ENCODE measurements at regions not wholly inside any gene's neighbourhood (a gene's known extent, or its start where the extent isn't known, plus 50 kb on each side); places are given as distances from the start of the nearest gene placed in this dataset.

DNA sequence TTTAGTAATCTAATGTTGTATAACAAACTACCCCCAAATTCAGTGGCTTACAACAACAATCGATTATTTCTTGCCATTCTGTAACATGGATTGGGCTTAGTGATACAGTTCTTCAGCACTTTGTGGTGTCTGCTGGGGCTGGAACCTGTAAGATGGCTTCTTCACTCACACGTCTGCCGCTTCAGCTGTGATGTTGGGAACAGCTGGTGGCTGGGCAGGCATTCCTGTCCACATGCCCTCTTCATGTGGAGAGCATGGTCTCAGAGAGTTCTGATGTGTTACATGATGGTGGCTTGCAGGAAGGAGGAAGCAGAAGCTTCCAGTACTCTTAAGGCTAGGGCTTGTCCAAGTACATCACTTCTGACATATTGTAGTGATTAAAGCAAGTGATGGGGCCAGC is 276.9 kb downstream of the PTBP2 start:
- FAIRE-seq = no peak

DNA sequence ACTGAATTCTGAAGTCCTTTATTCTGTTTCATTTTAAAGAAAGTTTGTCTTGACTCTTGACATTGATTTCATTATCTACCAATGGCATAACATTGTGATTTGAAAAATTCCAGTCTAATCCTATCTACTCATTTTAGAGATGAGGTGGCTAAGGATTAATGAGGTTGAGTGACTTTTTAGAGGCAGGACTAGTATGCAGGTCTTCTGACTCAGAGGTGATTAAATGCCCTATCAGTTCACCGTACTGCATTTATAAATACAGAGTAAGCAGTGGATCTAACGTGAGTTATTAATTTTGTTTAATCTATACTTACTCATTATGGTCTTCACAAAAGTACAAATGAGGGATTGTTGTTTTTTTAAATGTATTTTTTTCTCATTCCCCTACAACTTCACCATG is 277.6 kb downstream of the PTBP2 start:
- FAIRE-seq = no peak

DNA sequence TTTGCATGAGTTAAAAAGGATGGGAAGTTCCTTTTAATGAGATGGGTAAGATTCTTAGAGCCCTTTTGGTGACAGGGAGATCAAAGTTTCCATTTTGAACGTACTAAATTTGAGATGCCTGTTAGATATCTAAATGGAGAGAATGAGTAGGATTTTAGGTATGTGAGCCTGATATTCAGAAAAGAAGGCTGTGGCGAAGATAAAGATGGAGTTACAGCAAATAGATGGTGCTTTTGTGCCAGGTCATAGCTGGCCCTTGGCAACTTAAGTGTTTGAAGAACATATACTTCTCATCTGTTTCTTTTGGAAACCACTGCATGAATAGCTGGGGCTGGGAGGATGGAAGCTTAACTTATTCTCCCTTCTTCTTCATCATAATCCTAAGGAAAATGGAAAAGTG is 282.5 kb downstream of the PTBP2 start:
- no peak for FAIRE-seq

DNA sequence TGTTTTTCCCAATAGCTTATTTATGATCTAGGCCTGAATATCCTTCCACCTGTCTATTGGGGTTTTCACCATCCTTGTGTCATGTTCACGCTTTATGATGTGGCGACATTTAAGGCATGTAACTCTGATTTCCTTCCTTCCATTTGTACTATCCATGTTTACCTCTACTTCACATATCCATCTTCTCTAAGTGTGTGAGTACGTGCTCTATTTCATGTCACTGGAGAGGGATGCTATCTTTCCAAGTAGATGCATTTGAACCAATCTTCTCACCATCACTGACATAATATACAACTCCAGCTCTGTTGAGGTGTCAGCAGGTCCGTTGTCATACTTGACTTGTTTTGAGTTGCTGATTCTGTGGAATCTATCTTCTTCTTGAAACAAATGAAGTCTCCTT is 283.2 kb downstream of the PTBP2 start:
- no peak for FAIRE-seq

DNA sequence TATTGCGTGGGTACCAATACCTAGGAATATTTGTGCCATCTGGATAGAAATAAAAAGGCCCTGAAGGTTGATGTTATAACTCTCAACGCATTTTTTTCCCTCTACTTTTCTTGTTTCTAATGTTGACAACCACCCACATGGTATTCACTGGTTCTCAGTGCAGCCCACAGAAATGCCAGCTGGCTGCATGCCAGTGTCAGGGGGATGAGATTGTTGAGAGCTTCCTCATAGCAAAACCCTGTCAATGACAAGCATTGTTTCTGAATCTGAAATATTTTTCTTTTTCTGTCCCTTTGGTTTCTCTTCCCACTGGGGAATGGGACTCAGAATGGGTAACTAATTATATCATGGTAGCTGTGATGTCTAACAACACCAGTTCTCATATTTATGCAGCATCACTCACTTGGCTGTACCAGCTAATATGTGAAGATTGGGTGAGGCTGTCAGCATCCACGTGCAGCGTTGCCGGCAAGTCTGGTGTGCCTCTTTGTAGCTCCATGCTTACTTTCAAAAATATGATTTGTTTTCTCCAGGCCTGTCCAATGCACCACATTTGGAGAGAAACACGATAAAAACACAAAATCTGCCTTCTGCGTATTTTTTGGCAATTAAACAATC is 284.6 kb downstream of the PTBP2 start:
- no peak for FAIRE-seq

DNA sequence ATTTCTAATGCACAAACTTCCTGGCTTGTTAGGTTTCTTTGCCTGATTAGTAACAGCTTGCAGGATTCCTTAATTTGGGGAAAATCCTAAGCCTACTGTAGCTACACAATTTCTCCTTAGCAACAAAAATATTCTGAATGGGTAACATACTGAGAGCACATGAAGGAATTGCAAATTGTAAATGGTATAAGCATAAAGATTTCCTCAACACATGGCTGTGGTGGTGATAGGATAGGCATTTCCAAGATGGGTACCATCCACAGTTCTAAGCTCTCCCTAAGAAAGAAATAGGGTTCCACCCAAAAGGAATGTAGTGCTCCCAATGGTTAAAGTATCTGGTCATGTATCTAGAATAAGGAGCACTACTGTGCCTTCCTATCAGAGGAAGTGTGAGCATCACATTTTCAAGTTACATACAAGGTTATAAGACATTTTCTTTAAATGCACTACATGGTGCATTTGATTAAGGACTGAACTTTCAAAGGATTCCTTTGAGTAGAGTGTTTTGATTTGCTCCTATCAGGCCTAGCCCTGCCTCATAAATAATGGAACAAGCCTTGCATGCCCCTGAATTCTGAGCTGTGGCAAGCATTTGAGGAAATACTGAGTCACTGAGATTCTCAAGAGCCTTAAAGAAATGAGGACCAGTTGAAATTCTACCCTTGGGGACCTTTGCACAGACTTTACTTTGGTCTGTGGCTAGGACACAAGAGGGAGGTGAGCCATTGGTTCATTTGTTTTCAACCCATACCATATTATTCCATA is 286.4 kb downstream of the PTBP2 start:
- no peak for FAIRE-seq

DNA sequence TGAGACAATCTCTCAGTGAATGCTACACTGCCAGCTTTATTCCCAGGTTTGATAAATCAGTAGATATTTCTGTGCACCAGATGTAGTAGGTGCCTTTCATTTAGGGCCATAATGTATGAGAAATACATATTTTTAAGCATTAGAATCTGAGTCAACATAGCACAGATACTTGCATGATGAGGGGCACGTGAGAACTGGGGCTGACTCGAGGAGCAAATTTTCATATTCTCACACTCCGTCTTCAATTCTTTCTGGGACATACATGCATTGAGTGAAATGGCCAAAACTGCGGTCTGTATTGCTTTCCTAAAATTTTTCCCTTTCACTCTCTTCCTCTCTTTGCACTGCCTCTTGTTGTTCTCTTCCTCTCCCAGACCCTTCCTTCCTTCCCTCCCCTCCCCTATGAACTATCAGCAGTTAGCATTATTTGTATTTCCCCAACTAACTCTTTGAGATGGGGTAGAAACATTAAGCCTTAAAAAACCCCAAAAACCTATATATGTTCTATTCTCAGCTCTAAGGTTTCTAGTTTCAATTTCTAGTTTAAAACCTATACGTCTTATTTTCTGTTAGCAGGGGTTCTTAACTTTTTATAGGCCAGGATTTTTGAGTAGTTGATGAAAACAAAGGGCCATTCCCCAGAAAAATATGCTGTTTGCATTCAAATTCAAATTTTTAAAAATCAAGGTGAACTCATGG is 289.1 kb downstream of the PTBP2 start:
- FAIRE-seq = no peak

DNA sequence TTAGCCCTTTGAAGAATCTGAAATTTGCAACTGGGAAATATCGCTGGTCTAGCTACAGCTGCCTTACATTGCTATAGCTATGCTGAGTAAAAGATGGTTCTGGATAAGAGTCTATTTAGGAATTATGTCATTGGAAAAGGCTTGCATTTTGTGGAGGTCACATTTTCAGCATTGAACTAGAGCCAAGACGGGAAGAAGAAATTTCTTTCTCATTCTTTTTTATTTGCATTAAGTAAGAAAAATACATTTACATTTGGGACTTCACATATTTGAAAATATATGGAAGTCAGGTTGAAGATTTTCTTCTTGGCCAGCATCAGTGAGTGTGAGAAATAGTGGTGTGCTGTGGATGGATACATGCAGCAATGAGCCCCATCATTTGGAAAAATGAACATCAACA is 291.6 kb downstream of the PTBP2 start:
- no peak for FAIRE-seq

DNA sequence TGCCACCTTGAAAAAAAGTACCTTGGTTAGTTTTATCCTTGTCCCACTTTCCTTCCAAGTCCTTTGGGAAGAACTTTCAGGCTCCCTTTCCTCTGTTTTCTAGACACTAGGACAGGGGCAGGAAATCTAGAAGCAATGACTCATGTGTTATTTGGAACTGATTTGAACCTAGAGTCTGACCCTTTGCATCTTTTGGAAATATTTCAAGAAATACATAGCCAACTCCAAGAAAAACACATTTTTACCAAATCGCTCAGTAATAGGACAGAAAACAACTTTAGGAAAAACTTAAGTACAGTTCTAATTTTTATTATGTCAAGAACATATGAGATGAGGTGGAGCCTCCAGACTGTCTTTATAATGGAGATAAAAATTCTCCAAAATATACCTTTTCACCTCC is 292.4 kb downstream of the PTBP2 start:
- FAIRE-seq = no peak

DNA sequence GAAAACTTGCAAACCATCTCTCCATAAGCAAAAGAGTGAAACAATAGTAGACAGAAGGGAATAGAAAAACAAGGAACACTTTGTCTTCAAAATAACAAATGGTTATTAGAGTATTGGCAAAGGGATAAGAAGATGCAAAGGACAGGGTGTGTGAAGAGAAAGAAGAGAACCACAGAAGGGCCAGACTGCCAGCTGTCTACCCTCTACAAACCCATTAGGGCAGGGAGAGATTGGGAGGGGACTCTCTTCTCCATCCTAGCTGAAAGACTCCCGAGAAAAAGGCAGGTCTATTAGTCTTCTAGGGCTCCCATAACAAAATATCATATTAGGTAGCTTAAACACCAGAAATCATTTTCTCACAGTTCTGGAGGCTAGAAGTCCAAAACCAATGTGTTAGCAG is 292.8 kb downstream of the PTBP2 start:
- no peak for FAIRE-seq

DNA sequence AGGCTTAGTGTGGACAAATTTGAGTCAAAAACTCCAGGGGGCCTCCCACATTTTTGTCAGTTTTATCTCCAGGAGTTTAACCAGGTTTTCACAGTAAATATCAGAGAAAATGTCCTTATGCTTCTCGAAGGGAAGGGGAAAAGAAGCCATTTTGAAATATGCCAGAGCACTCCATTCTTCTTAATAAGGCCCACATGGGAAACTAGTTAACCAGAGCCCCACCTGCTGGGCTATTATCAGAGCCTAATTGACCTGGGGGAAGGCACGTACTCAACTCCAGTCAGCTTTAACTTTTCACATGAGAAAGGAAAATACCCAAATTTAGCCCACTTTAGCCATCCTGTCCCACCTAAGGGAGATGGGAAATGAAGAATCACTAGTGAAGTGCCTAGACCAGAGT is 296.3 kb downstream of the PTBP2 start:
- no peak for FAIRE-seq

All from islet of Langerhans (tissue), 1 donor.